ENCODE measurements at regions not wholly inside any gene's neighbourhood (a gene's known extent, or its start where the extent isn't known, plus 50 kb on each side); places are given as distances from the start of the nearest gene placed in this dataset.

- TF ChIP-seq CTCF (IDR thresholded peaks at IDR 0.05; ENCODE audit: low read length) (no peak), EZH2 (IDR thresholded peaks at IDR 0.05; ENCODE audit: borderline replicate concordance, low read length) (no peak)
Observed at GRCh38 chr16:74099530-74099929, 197.1 kb upstream of the PSMD7 start.
